ENCODE measurements at regions not wholly inside any gene's neighbourhood (a gene's known extent, or its start where the extent isn't known, plus 50 kb on each side); places are given as distances from the start of the nearest gene placed in this dataset.
"Not testable (repeated sequence)": the region's sequence is repeated elsewhere in the genome, so short reads cannot be mapped to it uniquely, and the experiment has no call there.

DNA sequence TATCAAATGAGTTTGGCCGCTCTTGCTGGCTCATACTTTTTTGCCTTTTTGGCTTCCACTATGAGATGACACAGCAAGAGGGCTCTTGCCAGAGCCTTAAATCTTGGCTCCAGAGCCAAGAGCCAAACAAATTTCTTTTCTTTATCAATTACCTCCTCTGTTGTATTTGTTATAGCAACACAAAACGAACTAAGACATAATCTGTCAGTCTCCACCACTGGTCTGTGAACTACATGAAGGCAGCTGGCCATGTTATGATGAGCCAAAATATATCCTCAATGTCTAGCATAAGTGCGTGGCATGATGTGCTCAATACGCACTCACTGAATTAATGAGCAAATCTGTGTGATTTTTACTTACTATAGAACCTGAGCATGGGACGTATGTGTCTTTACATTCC, 220.0 kb upstream of the ZNF217 start:
- no peak for DNase-seq

DNA sequence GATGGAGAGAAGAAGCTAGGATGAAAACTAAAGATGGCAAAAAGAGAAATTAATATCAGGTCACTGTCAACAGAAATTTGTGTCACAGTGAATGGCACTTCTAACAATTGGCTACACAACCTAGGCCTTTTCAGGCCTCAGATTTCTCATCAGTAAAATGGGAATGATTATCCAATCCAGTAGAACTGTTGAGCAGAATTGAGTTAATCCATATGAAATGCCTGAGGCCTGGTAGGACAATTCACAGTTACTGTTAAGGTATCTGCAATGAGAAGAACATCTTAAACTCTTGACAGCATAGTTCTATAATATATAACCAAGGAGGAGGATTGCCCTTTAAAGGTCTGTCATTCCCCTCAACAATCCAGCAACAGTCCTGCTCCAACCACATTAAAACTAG, 217.9 kb upstream of the ZNF217 start:
- DNase-seq: no peak

DNA sequence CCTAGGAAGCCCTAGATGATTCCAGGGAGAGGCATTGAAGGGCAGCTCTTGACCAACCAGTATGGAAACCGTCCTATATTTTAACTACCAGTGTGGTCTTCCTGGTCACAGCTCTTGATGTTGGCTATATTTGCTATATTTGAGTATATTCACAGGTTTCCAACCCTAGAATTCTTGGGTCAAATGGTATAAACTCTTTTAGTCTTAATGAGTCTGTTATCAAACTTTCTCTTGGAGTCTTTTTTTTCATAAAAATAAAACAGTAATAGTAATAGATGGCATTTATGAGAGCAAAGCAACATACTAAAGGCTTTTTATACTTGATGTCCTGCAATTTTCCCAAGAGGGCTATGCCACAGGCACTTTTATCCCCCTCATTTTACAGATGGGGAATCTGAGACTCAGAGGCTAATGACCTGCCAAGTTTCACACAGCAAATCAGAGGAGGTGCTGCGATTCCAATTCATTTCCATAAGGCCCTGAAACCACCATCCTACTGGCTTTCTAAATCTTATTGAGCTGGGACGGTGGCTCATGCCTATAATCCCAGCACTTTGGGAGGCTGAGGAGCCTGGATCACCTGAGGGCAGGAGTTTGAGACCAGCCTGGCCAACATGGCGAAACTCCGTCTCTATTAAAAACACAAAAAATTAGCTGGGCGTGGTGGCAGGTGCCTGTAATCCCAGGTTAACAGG, 217.2 kb upstream of the ZNF217 start:
- no peak for DNase-seq

DNA sequence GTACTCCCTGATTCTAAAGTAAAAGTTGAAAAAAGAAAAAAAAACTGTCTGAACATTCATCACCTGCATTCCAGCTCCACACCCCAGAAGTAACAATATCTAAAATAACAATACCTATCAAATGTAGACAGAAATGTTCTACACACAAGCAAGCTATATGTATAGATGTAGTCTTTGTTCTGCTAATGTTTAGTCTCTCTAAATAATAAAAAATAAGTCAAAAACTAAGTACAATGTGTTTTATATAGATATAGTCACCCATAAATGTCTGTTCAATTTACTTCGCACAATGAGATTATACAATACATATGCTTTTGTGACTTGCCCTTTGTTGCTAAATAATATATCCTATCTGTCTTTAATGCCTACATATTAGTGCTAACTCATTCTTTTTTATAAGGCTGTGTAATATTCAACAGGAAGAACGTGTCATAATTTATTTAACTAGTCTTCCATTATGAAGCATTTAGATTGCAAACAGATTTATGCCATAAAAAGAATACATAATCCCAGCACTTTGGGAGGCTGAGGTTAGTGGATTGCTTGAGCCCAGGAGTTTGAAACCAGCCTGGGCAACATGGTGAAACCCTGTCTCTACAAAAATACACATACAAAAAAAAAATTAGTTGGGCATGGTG, 216.2 kb upstream of the ZNF217 start:
- DNase-seq: no peak

DNA sequence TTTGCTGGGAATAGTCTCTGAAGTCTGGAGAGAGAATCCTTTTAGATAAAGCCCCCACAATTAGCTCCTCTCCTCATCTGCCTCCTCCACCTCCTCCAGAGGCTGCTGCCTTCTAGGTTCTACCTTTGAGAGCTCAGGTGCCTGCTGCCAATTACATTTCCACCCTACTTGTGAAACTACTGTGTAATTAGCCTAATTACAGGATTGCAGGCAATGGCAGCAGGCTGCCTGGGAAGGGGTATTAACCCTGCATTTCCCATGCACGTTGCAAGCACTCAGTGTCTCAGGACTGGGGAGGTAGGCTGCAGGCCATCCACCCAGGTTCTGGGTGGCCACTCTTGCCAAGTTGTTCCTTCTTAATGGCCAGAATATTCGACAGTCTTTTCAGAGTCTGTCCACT, 215.6 kb upstream of the ZNF217 start:
- no peak for DNase-seq

DNA sequence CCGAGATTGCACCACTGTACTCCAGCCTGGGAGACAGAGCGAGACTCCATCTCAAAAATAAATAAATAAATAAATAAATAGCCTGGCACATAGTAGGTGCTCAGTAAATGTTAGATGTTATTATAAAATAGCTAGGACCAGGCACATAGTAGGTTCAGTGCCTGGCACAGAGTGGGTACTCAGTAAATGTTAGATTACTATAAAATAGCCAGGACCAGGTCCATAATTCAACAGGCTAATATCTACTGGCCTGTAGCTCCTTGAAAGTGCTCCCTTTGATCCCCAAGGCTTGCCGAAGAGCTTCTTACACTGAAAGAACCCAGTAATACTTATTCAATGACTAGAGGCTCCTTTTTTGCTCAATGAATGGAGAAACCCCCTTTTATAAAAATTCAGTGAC, 215.1 kb upstream of the ZNF217 start:
- DNase-seq: no peak

DNA sequence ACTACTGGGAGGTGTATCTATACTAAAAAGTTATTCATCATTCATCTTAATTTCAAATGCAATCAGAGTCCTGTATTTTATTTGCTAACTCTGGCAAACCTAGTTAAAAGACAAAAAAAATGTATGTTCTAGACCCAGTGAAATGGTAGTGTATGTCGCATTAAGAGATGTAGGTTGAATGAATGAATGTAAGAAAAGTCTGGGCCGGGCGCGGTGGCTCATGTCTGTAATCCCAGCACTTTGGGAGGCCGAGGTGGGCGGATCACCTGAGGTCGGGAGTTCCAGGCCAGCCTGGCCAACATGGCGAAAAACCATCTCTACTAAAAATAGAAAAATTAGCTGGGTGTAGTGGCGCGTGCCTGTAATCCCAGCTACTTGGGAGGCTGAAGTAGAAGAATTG, 214.7 kb upstream of the ZNF217 start:
- DNase-seq: not testable (repeated sequence)

DNA sequence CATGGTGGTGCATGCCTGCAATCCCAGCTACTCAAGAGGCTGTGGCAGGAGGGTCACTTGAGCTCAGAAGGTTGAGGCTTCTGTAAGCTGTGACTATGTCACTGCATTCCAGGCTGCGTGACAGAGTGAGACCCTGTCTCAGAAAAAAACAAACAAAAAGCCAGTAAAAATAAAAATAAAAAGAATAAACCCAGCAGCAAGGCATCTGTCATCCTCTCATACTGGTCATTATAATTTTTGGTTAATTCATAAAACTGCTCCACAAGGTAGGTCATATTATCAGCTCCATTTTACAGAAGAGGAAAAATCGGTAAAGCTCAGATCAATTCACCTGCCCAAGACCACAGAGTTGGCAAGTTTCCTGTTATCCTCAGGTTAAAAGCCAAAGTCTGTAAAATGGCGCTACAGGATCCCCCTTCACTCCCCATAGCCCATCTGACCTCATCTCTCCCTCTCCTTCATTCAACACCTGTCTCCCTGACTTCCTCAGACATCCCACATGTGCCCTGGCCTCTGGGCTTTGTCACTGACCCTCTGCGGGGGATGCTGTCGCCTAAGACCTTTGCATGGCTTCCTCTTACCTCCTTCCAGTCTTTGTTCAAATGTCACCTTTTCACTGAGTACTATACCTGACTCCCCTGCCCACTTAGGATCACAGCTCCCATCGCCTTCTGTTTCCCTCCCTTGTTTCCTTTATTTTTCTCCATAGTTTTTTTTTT, 213.2 kb upstream of the ZNF217 start:
- no peak for DNase-seq

DNA sequence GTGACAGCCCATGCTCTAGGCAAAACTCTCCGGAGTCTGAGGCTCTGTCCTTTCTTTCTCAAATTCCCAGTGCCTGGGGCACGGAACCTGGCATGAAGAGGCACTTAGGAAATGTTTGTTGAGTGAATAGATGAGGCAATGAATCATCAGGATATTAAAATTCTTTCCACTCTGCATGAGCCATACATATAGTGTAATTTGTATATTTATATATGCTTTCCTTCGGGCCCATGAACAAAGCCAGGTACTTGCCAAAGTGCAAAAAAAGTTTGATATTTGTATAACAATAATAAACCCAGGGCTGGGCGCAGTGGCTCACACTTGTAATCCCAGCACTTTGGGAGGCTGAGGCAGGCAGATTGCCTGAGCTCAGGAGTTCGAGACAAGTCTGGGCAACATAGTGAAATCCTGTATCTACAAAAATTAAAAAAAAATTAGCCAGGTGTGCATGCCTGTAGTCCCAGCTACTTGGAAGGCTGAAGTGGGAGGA, 212.3 kb upstream of the ZNF217 start:
- DNase-seq: no peak

DNA sequence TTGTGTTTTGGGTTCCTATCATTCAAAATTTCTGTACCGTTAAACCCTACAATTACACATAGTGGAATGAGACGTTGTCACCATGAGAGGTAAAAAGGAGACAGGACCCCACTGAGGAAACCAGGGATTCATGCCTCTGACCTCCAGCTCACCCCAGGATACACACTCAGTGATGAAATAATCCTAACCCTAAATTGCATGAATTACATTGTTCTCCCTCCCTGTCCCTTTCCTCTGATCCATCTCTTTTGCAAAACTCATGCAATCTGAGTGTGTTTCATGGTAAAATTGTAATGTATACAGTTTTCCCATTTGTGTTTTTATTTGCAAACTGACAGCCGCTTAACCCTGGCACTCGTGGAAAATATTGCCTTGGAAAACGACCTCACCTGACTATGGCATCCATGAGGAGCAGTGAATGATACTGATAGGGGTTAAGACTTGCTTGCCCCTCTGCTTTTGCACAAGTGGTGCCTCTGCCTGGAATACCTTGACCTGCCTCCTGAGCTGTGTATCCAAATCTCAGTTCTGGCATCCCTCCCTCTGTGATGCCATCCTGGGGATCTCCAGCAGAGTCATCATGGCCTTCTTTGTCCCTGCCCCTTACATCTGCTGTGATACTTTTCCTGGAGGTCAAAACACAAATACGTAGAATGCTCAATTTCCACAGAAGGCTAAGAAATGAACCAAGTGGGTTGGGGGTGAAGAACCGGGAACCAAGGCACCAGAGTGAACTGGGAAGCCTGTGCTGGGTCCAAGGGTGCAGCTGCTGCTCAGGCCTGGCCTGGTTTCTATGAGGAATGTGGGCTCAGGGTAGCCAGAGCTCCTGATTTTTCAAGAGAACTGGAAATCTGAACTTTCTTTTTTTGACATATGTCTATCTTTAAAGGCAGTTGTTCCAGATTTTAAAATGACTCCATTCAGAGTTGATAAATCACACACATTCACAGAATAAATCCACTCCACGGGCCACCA, 211.6 kb upstream of the ZNF217 start:
- no peak for DNase-seq

DNA sequence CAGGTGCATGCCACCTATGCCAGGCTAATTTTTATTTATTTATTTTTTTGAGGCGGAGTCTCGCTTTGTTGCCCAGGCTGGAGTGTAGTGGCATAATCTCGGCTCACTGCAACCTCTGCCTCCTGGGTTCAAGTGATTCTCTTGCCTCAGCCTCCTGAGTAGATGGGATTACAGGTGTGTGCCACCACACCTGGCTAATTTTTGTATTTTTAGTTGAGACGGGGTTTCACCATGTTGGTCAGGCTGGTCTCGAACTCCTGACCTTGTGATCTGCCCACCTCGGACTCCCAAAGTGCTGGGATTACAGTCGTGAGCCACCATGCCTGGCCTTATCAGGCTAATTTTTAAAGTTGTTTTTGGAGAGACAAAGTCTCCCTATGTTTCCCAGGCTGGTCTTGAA, 210.7 kb upstream of the ZNF217 start:
- DNase-seq: not testable (repeated sequence)

DNA sequence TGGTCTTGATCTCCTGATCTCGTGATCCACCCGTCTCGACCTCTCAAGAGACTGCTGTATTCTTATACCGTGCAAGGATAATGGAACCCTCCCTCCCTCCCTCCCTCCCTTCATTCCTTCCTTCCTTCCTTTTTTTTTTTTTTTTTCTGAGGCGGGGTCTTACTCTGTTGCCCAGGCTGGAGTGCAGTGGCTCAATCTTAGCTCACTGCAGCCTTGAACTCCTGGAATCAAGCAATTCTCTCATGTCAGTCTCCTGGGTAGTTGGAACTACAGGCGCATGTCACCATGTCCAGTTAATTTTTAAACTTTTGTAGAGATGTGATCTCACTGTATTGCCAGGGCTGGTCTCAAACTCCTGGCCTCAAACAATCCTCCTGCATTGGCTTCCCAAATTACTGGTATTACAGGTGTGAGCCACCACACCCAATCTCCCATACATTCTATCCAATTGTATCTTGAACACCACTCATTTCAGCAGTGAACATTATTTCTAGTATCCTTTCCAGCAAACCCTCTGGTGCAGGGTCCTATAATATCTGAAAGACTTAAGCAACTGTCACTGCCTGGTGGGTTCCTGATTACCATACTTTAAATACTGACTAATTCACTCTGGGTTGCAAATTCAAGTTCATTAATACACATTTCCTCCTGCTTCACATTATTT, 210.0 kb upstream of the ZNF217 start:
- DNase-seq: no peak

DNA sequence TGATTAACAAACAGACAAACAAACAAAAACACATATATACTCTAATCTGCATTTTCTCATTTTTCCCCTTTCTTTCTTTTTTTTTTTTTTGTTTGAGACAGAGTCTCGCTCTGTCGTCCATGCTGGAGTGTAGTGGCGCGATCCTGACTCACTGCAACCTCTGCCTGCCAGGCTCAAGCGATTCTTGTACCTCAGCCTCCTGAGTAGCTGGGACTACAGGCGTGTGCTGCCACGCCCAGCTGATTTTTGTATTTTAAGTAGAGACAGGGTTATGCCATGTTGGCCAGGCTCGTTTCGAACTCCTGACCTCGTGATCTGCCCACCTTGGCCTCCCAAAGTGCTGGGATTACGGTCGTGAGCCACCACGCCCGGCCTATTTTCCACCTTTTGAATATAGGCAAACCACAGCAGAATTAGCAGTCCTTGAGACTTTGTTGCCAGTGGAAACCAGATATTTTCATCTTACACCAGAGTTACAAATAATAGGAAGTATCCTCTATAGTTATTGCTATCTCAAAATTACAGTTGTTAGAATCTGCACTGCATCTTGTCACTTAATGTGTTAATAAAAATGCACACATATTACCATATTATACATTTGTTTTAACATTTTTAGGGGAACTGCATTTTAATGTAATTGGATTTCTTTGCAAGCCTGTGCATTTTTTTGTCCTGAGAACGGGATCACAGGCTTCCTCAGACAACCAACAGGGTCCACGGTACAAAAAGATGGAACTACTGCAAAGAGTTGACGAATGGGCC, 208.2 kb upstream of the ZNF217 start:
- DNase-seq: no peak

DNA sequence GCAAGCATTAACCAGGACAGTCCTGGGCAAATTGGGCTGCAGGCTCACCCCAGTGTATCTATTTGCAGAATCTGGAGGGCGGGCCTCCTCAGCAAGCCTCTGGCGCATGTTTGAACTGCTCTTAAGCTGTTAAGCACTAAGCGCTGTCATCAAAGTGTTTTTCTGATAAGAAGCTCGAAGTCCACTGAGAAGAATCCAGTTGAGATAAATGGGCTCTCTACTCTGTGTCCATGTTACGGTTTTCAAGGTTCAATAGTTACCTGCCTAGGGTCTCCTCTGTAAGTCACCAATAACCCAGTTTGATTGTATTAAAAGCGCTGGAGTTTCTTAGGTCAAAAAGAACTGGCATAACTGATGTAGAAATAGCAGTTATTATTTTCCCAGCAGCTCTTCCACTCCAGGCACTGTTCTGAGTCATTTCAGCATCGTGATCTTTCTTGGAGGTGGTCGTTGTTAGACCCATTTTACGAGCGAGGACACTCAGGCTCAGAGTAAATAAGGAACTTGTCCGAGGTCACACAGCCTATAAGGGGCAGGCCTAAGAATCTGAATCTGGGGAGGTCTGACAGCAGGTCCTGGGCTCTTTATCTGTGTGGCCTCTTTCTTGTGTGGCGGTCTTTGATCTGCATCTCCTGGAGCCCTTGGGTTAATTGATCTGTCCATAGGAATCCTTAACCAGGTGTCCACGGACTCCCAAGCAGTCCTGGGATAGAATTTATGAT, 207.4 kb upstream of the ZNF217 start:
- DNase-seq: no peak

DNA sequence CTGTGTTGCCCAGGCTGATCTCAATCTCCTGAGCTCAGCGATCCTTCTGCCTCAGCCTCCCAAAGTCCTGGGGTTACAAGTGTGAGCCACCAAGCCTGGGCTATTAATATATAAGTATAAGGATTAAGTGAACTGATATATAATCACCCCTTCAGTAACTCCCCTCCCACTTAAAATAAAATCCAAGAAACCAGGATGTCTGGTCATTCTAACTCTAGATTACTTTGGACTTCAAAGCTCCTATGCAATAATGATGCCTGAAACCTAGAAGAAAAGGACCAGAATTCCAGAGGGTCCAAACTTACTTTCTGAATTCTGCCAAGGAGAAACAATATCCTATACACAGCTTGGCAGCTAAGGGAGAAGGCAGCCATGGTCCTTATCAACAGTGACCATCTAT, 206.8 kb upstream of the ZNF217 start:
- DNase-seq: no peak

DNA sequence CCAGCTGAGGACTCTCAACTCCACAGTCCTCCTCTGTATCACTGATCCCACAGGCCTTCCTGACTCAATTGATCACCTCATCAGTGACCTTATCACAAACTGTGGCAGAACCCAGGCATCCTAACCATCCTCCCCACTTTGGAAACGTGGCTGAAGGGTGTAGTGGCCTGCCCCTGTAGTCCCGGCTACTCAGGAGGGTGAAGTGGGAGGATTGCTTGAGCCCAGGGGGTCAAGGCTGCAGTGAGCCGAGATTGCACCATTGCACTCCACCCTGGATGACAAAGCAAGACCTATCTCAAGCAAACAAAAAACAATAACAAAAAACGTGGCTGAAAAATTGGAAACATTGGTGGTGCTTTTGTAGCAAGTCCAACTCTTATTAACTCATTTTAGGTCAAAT, 203.4 kb upstream of the ZNF217 start:
- no peak for DNase-seq

DNA sequence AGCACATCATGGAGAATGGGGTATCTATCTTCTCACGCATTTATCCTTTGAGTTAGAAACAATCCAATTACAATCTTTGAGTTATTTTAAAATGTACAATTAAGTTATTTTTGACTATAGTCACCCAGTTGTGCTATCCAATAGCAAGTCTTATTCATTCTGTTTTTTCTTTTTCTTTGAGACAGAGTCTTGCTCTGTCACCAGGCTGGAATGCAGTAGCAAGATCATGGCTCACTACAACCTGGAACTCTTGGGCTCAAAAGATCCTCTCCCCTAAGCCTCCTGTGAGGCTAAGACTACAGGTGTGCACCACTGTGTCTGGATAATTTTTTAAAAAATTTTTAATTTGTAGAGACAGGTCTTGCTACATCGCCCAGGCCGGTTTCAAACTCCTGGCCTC, 201.5 kb upstream of the ZNF217 start:
- DNase-seq: no peak

DNA sequence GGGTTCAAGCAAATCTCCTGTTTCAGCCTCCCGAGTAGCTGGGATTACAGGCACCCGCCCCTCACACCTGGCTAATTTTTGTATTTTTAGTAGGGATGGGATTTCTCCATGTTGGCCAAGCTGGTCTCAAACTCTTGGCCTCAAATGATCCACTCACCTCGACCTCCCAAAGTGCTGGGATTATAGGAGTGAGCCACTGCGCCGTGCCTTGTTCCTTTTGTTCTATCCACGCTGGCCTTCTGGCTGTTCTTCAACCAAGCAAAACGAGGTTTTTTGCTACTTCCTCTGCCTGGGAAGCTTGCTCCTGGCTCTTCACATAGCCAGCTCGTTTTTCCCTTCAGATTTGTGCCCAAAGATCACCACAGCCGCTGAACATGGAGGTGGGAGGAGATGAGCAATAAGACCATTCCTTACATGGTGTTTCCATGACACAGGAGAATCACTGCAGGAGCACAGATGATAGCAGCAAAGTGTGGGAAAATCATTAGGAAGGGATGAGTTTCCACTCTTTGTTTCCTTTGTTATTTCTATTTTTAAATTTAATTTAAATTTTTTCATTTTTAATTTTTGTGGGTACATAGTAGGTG, 201.0 kb upstream of the ZNF217 start:
- DNase-seq: no peak

DNA sequence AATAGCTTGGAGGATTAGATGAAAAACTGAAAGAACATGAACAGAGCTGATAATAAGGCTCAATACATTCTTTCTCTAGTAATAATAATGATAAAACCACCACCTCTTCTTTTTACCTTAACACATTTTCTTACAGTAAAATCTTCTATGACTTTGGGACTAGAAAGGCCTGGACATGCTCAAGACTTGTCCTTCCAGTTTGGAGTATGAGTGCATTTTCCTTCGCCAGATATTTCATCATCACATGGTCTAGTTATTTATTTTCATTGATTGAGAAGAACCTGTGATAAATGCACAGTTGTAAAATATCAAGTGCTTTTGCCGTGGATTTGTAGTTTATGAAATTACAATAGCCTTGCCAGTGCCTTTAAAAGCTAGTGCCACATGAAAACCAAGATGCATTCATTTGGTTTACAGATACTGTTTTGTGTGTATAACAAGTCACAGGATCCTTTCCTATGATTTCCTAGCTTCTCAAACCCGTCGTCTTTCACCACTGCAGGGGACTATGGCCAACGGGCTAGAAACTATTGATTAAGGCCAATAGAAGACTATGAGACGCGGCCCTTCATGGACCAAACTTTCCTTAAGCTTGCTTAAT, 200.2 kb upstream of the ZNF217 start:
- DNase-seq: no peak

DNA sequence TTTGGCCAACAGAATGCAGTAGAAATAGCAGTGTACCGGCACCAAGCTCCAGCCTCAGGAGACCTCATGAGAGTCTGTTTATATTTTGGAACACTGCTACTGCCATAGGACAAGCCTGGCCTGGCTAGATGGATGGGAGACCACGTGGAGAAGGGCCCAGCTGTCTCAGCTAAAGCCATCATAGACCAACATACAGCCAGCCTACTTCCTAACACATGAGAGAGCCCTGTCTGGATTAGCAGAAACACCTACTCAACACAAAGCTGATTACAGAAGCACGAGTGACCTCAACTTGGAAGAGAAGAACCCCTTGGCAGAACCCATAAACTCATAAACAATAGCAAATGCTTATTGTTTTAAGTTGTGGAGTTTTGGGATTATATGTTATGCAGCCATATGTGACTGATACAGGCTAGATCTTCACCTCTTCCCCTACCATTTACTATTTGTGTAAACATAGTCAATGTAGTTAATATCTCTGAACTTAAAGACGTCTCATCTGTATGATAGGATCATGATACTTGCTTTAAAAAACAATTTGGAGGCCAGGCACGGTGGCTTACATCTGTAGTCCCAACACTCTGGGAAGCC, 199.4 kb upstream of the ZNF217 start:
- no peak for DNase-seq

Data from activated CD4-positive, alpha-beta T cell treated with anti-CD3 and anti-CD28 coated beads, Interleukin-2, amount 50 U/mL, for 1 hour (primary cell).